HG02943 (cell line): ENCODE measurements at regions not wholly inside any gene's neighbourhood (a gene's known extent, or its start where the extent isn't known, plus 50 kb on each side); places are given as distances from the start of the nearest gene placed in this dataset.

Experiments
- ATAC-seq: cut with Tn5 transposase; IDR thresholded peaks from one replicate; pipeline ENCODE4 v1.9.1; 2021; ENCODE audit warnings: mild to moderate bottlenecking, low read depth, moderate library complexity; ENCODE audit not compliant: unreplicated experiment

DNA sequence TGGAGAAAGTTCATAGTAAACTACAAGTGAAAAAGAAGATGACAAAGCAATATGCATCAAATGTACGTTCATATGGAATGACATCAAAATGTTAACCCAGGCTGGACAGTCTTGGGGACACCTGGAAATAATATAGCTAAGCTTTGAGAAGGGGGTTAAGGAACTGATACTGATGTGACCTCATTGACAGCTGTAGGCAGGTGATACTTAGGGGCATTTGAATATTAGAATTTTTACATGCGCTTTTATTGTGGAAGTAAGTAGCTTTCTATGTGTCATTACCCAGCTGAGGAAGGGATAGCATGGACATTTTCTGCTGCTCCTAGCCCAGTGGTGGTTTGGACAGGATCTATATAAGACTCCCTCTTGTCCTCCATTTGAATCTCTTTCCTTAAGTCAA lies 299.7 kb downstream of the CWC27 start:
- ATAC-seq: no peak

DNA sequence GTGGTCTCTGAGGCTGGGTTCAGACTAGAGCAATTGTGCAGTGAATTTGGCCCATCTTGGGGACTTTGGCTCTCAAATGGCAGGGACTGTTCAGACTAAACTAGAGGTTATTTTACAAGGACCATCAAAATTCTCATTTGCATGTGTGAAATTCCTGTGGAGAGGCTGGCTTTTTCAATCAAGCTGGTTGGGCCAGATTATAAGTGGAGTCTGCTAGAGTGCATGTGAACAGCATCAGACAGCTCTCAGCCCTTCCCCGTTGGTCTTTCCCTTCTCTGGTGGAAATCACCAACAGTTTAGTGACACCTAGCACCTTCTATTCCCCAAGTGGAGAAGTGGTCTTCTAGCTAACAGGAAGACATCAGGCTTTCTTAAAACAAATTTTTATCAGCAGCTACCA lies 301.3 kb downstream of the CWC27 start:
- no peak for ATAC-seq

DNA sequence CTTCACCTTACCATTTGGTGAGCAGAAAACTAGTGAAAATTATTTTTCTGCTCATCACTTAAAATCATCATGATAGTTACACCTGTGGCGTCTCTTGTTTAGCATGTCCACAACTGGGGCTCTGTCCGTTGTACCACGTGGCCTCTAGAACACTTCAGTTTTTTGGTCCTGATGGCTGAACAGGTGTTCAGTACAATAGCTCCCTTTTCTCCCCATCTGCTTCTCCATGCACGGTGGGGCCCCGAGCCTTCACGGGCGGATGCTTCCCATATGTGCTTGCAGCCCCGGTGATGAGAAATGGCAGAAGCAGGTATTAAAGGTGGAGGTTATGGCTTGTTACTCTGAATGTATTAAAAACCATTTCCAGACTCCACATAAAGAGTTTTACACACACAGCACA lies 304.1 kb downstream of the CWC27 start:
- ATAC-seq: no peak

DNA sequence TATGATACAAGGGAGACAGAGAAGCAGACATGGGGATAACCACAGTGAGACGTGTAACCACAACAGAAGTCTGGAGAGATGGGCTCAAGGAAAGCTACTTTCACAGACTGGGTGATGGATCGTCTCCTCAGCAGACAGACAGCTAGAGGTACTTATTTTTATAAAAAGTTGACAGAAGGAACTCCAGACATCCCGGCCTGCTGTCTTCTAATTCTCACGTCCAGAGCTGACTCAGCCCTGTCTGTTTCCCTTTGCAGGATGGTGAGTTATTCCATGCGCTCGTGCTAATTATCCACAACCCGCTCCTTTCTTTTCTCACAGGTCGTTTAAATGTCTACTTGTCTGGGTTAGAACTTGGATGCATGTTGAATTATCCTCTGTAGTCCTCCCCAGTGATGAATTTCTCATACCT lies 304.5 kb downstream of the CWC27 start:
- ATAC-seq: no peak

DNA sequence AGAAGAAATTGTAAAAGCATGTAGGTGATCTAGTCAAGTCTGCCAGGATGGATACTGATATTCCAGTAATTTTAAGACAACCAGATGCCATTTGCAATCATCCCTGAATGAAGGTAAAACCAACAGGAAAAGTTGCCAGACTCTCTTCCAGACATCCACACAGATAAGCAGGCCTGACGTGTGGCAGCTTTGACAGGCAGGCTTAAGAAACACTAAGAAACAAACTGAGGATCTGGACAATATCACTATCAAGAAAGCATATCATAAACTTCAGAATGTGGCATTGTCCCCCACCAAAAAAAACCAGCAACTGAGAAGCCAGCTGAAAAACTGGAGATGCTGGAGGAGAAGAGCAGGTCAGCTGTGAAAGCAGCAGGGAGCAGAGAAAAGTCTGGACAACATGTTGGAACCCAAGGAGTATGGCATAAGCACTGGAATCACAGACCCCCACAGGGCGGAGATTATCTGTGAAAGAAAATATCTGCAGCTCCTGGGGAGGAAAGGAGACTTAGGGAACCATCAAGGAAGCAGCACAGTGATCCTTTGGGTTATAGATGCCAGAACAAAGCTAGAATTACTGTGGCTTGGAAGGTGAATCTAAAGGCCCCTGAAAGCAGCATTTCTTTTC lies 307.0 kb downstream of the CWC27 start:
- no peak for ATAC-seq

DNA sequence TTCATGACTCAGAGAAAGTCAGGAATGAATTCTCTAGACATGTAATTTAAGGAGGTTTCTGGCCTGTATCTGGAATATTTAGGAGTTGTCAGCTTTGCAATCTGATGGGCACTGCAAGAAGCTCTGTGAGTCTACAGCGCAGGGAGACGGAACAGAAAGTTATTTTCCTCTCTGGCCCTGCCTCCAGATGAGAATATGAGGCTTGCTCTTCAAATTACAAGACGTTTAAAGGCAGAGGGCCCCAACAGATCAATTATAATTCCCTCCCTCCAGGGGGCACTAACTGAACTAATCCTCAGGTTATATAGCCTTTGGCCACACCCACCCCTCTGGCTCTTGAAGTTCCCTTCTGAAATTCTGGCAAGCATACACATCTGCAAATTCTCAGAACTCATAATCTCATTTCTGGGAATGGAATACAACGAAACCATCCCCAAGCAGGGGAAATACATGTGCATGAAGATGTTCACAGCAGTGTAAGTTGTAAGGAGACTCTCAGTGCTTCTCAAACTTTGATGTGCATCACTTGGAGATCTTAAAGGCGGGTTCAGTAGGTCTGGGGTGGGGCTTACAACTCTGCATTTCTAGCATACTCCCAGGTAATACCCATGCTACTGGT lies 307.6 kb downstream of the CWC27 start:
- peak; percentile 82 for ATAC-seq

DNA sequence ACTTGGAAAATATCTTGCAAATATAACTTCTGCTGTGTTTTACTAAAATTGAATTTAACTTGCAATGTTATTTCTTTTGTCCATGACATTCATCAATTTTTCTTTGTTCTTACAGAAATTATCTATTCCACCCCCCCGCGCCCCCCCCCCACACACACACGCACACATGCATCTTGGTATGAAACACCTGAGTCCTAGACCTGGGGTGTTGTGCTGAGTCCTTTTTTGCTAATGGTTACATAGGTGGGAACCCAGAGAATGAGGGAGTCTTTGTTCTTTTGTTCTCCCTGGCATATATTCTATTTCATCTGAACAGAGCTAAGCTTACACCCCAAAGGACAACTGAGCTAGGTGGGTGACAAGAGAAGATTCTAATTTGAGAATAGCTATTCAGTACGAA lies 308.9 kb downstream of the CWC27 start:
- no peak for ATAC-seq

DNA sequence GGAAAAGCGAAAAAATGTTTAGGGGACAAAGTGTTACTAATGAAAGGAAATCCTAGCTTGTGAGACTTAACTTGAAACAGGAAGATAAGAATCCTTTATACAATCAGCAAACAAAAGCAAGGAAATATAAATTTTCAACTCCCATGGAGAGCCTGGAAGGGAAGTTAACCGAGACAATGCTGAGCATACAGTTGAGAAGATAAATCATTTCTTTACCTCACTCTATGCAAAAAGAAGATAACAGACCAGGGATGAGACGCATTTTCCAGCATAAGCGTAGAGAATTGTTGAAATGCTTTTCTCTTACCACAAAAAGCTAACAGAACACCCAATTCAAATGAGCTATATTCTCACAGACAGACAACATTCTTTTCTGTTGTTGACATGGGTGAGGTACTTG lies 309.6 kb downstream of the CWC27 start:
- no peak for ATAC-seq

DNA sequence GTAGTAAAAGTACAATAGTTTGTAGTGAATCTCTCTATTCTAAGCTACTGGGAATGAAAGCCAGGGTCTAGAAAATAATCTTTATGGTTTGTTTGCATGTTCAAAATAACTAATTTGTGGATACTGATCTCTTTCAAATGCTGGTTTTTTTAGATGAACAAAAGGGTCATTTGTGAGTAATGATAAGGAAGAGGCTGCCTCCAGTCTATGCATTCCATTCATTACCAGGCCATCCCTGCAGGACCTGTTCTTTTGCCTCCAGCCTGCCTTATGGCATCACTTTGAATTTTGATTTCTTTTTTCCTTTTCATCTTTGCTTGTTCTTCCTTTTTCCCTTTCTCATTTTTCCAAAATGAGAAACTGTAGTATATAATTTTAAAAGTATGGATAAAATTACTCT lies 312.3 kb downstream of the CWC27 start:
- ATAC-seq: no peak

DNA sequence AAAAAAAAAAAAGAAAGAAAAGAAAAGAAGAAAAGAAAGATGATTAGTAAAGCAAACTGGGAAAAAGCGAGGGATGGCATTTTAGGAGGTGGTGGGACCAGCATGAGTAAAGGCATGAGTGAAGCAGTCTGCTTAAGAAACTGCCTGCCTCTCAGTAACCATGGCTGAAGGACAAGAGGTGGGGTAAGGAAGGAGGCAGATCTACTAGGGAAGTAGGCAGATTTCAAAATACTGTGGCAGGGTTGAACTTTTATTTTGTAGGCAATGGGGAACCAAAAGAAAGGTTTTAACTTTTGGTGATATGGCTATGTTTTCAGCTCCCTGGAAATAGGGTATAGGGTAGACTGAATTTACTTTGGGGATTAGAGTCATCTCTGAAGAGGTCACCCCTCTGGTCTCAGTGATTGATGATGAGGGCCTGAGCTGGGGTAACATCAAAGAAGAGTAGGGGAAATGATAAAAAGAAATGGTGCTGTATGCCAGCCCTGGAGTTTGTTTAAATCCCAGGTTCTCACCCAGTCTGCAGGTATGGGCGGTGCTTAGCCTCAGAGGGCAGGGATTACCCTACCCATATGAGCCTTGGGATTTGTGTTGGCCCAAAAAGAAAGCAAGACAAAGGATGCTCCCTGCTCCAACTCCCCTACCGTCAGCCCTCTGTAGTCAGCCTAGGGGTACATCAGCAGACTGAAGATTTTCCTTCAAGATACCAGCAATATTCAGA lies 316.2 kb downstream of the CWC27 start:
- ATAC-seq: no peak

DNA sequence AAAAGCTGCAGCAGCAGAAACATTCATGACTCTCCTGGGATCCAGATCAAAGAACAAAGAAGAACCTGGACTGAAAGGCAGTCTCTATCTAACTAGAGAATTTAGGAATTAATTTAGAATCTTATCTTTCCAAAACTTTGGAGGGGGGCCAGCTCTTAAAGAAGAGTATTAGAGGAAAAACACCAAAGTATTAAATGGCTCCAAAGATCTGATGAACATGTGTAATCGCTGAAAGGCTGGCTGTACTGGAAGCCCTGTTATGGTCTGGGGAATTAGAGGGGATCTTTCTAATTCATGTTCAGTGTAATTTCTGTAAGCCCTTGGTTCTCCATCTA lies 316.8 kb downstream of the CWC27 start:
- ATAC-seq: no peak

DNA sequence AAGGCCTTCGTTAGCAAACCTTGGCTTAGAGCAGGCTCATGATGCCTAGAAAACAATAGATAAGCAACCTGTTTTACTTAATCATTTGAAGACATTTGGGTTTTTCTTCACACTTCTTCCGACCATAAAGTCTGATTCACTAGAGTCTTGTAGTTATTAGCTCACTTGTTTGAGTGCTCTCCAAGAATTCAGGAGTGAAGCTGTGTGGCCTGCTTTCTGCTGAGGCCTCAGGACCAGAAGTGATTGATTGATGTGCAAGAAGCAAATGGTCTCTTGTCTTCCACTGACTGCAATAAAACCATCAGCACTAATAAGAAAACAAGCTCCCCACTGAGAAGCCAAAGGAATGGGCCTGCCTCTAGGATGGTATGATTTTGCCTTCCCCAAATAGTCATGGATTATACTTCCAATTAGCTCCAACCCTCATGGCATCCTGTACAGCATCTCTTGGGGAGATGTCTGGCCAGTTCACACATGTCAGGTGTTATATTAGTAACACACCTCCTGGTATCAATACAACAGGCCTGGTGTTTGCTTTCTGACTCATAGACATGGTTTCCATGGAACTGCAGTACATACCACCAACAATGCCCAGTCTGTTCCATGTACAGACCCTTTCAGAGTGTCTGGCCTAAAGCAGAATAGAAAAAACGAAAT lies 317.6 kb downstream of the CWC27 start:
- no peak for ATAC-seq

DNA sequence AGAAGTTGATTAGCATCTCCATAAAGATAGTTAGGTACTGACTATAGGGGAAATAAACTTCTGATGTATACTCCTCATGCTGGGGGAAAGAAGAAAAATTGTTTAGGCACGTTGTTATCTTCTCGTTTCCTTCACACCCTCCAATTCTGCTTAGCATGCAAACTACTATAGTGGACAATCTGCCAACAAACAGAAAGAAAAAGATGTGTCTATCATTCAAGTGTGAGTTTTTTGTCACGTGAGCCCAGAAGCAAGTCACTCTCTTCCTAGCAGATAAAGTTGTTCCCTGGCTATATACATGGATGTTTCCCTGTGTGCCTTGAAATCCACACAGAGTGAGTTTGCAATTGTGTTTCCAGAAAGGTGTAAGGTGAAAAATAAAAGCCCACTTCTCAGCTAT lies 318.4 kb downstream of the CWC27 start:
- no peak for ATAC-seq

DNA sequence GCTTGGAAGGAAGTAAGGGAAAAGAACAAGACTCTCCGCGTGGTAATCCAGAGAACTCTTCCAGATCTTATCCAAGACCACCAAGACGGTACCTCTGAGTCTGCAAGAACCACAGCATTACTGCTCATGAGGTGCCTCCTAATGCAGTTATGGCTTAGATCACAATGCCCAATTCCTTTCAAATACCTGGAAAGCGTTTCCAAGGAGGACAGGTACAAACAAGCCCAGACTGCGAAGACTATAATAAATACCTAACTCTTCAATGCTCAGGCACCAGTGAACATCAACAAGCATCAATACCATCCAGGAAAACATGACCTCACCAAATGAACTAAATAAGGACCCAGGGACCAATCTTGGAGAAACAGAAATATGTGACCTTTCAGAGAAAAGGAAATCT lies 325.5 kb downstream of the CWC27 start:
- ATAC-seq: no peak

DNA sequence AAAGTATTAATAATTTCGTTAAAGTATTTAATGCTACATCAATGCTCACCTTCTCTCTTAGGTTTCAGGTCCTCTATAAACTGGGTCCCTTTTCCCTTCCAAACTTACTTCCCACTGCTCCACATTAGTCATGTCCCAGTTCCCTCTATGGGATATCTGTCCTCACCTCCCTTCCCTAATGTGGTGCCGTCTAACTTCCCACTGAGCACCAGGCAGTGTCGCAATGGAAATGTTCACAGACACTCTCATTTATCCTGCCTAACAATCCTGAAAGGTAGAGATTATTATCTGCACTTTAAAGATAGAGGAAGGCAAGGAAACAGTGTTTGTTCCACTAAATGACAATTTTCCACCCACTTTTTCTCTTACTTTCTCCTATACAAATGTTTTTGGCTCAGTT lies 329.7 kb downstream of the CWC27 start:
- no peak for ATAC-seq
